ENCODE measurements at regions not wholly inside any gene's neighbourhood (a gene's known extent, or its start where the extent isn't known, plus 50 kb on each side); places are given as distances from the start of the nearest gene placed in this dataset.

DNA sequence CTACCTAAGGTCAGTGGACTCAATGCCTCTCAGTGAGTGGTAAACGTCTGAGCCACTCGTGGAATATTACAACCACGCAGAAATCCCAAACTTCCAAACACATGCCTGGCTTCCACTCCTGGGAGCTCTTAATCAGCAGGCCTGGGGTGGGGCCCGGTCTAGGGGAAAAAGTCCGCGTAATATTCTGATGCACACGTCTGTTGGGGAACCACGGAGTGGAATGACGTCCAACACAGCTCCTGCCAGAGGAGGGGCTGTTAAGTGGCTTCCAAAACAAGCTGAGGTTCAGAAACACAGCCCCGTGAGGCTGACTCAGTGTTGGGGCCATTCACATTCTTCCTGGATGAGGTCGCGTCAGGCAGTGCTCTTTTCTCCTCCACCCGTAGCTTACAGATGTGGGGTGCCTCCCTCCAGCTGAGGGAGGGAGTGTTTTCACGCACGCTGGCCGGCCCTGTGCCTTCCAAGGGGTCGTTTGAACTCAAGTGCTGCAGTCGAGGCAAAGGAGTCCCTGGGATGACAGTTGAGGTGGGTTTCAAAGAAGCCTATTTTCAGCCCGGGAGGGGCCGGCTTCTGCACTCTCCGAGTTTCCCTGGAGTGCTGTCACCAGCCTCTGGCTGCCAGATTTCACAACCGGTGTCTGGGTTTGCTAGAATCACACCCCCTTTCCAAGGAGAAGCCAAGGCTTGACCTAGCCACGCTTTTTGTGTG lies 73.1 kb downstream of the ACKR3 start:
- no peak for TF ChIP-seq EGR1 (IDR thresholded peaks at IDR 0.05)
- no peak for TF ChIP-seq MAX (IDR thresholded peaks at IDR 0.05)
- TF ChIP-seq CREB1 (IDR thresholded peaks at IDR 0.05; ENCODE audit: low read depth): no peak
- TF ChIP-seq REST (IDR thresholded peaks at IDR 0.05; ENCODE audit: low read depth): no peak
- TF ChIP-seq EP300 (IDR thresholded peaks at IDR 0.05; ENCODE audit: borderline replicate concordance): no peak
- no peak for TF ChIP-seq YY1 (IDR thresholded peaks at IDR 0.05; ENCODE audit: low read depth)

Data from Ishikawa (cell line).